Loucy (cell line): ENCODE measurements at regions not wholly inside any gene's neighbourhood (a gene's known extent, or its start where the extent isn't known, plus 50 kb on each side); places are given as distances from the start of the nearest gene placed in this dataset.

Source experiments
- CTCF ChIP-seq: fragments of 200-600 bp; sonication (generic); conservative IDR thresholded peaks from 2 replicates; pipeline ENCODE4 v1.5.1; 2014; ENCODE audit warnings: mild to moderate bottlenecking, antibody characterized with exemption, low read length
- EZH2phosphoT487 ChIP-seq: fragments of 200-600 bp; IDR thresholded peaks from 2 replicates; pipeline ENCODE4 v1.6.1; 2018; ENCODE audit warnings: antibody characterized with exemption, mild to moderate bottlenecking, moderate library complexity, borderline replicate concordance

GRCh38 chr4:136277741-136278140 lies 1254.6 kb downstream of the PCDH18 start:
- TF ChIP-seq CTCF (no peak), EZH2phosphoT487 (no peak)
